Stimulated activated CD4-positive, alpha-beta T cell treated with anti-CD3 and anti-CD28 coated beads, Interleukin-12 subunit alpha, Interleukin-12 subunit beta, amount 100 ng/mL, for 48 hours (primary cell): ENCODE measurements at regions not wholly inside any gene's neighbourhood (a gene's known extent, or its start where the extent isn't known, plus 50 kb on each side); places are given as distances from the start of the nearest gene placed in this dataset.

ENCODE experiments used
- DNase-seq, 3 donors: peaks; one replicate each; pipeline ENCODE4 v3.0.0-alpha.2; 2020; ENCODE audit warnings: low read depth in 2 of 3, low spot score in 1 of 3

DNA sequence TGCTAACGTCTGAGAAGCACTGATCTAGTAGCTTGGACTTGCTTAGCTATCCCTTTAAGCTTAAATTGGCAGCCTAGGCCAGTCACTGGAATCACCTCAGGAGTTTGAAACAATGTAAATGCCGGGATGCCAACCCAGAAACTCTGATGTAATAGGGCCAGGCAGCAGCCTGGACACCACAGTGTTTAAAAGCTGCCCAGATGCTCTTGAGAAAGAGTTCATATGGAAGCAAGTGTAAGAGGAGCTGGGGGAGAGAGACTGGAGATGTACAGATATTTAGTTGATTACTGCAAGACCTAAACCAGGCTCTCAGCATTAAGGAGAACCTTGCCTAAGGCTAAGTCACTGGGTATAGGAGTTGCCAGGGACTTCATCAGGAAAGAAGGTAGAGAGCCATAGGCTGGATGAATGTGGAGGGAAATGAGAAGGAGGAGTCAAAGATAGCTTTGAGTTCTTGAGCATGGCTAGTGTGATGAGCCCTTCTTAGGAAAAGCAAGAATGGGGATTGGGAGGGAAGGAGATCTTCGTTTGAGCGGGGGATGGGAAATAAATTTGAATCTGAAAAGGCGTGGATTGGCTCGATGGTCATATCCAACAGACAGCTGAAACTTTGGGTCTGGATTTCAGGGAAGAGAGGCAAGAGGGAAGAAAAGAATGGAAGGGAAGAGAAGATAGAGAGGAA, 392.9 kb upstream of the WWC1 start:
- DNase-seq = no peak

DNA sequence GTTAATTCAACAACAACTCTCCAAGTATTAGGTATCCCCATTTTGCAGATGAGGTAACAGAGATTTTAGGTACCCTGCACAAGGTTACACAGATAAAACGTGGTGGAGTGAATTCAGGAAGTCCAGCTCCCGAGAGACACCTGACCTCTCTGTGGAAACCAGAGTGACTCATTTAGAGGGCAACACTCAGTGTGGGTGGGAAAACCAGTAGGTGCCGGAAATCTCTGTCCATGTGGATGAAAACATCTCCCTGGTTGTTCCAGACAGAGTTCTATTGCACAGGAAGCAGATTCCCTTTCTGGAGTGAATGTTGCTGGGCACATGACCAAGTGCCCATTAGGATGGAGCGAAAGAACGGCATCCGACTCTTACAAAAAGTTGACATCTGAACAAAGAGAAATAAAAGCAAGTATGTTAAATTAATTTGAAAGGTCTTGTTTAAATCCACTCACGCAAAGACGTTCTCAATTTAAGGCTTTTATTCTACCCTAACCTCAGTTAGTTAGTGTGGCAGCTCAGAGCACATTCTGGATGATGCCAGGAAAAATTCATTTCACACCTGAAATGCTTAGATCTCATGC, 391.9 kb upstream of the WWC1 start:
- DNase-seq = no peak

- no peak for DNase-seq
Observed at GRCh38 chr5:167900340-167900935, 391.0 kb upstream of the WWC1 start.

GRCh38 chr5:167902298-167902697, 389.1 kb upstream of the WWC1 start:
- no peak for DNase-seq

GRCh38 chr5:167903243-167903642, 388.2 kb upstream of the WWC1 start:
- no peak for DNase-seq

DNA sequence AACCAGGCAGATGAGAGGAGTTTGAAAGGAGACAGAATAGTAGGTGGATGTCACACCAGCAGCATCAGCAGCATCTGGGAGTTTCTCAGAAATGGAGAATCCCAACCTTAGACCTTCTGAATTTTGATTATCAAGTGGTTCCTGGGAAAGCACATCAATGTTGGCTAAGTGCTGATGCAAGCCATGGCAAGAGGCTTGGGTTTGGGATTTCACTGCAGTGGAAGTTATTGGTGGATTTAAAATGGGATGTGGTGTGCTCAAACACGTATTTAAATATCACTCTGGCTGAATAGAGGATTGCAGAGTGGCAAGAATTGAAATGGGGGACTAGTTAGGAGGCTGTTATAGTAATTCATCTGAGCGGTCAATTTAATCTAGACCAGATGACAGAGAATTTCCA, 387.8 kb upstream of the WWC1 start:
- DNase-seq = no peak

DNA sequence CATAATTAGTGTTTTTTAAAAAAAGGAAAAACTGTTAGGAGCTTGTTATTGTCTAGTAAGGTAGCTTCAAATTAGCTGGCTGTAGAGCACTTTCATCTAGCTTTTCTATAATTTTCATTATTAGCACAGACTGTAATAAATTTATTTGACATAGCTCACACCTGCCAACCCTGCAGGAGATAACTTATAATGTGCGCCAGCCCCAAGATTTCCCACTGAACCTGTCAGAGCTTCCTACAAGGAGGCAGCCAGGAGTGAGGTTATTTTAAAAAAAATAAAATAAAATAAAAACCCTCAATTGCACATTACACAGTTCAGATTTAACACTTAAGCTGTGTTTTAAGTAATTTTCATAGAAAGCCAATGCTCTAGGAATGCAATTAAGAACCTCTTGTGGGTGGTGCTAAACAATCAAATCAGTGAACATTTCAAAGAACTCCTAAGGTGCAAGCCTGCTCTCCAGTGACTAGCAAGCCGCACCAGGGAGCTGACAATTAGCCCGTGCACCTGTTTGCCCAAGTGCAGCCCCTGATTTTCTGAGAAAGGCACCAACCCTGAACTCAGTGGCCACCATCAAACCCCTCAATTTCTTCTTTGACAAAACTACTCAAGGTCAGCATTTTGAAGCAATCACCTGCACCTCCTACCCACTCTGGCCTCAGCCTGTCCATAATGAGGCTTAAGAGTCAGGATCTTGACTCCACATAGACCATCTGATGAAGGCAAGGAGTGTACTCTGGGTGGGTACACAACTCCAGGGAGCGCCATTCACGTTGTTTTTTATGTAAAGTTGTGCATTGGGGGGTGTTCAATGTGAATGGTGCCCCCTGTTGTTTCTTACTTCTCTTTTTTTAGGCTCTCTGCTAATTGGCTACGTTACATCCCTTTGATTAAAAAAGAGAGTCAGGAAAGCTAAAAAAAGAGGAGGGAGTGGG, 385.3 kb upstream of the WWC1 start:
- no peak for DNase-seq

GRCh38 chr5:167908606-167909005, 382.8 kb upstream of the WWC1 start:
- no peak for DNase-seq

- no peak for DNase-seq
Observed at GRCh38 chr5:167912941-167913665, 378.3 kb upstream of the WWC1 start.

DNA sequence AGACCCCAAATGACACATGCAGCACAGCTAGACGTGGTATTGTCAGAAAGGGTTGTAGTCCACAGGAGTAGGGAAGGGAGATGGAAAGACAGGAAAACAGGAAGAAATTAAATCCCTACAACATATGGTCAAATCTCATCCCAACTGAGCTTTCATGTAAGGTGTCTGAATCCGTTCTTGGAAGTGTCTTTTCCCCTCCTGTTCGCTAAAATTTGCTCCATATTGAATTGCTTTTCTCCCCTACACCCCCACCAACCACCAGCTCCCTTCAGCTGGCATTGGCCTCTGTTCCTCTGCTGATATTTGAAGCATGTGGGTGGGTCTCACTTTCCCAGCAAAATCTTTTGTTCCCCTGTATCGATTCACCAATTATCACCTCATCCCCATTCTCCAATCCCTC, 376.2 kb upstream of the WWC1 start:
- no peak for DNase-seq

DNA sequence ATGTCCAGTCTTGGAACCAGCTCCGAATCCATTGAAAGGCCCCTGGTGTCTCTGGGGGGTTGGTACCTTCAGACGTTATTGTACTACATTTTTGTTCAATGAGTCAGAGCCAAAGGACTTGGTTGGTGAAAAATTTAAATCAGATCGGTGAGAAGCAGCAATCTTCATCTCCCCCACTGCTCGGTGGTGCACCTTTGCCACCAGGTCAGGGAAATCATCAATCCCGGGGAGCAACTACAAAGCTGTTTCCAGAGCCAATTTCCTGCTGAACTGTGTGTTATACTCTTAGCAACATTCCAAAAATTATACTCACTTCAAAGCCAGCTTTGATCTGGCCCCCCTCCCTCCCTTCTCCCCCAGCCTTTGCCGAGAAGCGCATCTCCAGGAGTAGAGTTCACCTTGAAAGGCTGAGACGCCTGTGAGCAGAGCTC, 375.2 kb upstream of the WWC1 start:
- no peak for DNase-seq

- no peak for DNase-seq
Observed at GRCh38 chr5:167916706-167917105, 374.7 kb upstream of the WWC1 start.

DNA sequence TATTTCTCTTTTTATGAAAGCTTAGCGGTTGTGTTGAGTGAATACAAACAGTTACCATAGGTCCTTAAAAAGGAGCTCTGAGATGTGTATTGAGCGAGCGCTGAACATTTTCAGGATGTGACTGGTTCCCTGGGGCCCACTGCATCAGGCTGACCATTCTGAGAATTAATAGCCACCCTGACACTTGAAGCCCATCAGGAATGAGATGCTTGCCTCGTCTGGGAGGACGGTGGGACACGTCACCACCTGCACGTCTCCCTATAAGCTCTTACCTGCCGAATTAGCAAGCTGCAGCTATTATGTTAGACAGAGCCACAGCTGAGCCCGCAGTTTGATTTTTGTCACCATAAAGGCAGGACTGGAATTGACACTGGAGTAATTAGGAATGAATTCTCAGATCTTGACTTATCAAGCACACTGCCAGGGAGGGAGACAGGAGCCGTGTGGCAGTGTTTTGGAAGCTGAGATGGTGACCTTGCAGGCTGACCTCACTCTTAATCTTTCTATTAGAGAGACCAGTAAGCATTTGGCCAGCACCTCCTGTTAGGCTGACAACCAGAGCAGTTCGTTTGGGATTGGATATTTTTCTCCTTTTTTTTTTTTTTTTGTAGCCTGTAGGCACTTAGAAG, 373.1 kb upstream of the WWC1 start:
- no peak for DNase-seq

GRCh38 chr5:167918813-167919483, 372.5 kb upstream of the WWC1 start:
- DNase-seq = no peak

- no peak for DNase-seq
Observed at GRCh38 chr5:167920589-167920988, 370.9 kb upstream of the WWC1 start.

GRCh38 chr5:167921796-167922195, 369.6 kb upstream of the WWC1 start:
- no peak for DNase-seq

- no peak for DNase-seq
Observed at GRCh38 chr5:167923396-167923795, 368.0 kb upstream of the WWC1 start.

- DNase-seq = no peak
Observed at GRCh38 chr5:167929841-167930240, 361.6 kb upstream of the WWC1 start.

- no peak for DNase-seq
Observed at GRCh38 chr5:167934551-167934971, 356.9 kb upstream of the WWC1 start.

GRCh38 chr5:167936022-167936421, 355.4 kb upstream of the WWC1 start:
- no peak for DNase-seq
